Retinal pigment epithelial cell (primary cell): ENCODE measurements at regions not wholly inside any gene's neighbourhood (a gene's known extent, or its start where the extent isn't known, plus 50 kb on each side); places are given as distances from the start of the nearest gene placed in this dataset.

Source experiments
- DNase-seq: peaks from one replicate; pipeline ENCODE4 v3.0.0-alpha.2; 2010; ENCODE audit warnings: low read depth
- H3K4me3 ChIP-seq: 2 replicates; pipeline ENCODE4 v1.5.1; 2011; ENCODE audit warnings: mild to moderate bottlenecking, low read length, control low read depth, moderate library complexity
- TF ChIP-seq, protein P1 (sequence below): conservative IDR thresholded peaks from 2 replicates; pipeline ENCODE4 v1.5.1; 2011; ENCODE audit warnings: low read depth, low read length, control low read depth, inconsistent platforms

DNA sequence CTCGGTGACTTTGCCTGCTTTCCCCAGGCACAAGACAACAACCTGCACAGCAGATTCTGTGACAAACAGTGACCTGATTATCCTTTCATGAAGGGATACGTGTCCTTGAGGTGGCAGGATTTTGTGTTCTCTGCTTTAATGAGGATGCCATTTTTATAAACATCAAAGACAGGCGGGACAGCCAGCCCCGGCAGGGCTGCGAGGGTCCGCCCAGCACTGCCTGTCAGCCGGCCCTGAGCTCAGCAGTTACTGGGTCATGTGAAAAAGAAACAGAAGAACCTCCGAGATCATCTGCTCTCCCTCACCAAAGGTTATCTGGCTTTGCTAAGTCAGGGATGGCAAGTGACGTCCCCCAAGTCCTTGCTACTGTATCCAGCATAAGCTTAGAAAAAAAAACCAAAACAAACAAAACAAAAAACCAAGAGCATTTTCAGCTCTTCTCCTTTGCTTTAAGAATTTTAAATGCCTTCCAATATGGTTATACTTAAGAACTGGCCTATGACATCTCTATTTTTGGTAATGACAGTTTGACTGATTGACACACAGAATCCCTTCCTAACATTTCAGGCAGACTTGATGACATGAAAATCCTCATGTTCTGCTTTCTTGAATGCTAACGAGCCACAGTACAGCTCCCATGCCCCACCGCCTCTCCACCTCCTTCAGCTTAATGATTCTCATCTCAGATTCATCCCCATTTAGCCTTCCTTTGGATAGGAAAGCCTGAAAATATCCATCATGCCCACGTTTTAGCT lies 666.6 kb upstream of the ARGLU1 start:
- TF ChIP-seq, protein P1, sequence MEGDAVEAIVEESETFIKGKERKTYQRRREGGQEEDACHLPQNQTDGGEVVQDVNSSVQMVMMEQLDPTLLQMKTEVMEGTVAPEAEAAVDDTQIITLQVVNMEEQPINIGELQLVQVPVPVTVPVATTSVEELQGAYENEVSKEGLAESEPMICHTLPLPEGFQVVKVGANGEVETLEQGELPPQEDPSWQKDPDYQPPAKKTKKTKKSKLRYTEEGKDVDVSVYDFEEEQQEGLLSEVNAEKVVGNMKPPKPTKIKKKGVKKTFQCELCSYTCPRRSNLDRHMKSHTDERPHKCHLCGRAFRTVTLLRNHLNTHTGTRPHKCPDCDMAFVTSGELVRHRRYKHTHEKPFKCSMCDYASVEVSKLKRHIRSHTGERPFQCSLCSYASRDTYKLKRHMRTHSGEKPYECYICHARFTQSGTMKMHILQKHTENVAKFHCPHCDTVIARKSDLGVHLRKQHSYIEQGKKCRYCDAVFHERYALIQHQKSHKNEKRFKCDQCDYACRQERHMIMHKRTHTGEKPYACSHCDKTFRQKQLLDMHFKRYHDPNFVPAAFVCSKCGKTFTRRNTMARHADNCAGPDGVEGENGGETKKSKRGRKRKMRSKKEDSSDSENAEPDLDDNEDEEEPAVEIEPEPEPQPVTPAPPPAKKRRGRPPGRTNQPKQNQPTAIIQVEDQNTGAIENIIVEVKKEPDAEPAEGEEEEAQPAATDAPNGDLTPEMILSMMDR: no peak
- no peak overlapping the region for H3K4me3 ChIP-seq
- no peak for DNase-seq

DNA sequence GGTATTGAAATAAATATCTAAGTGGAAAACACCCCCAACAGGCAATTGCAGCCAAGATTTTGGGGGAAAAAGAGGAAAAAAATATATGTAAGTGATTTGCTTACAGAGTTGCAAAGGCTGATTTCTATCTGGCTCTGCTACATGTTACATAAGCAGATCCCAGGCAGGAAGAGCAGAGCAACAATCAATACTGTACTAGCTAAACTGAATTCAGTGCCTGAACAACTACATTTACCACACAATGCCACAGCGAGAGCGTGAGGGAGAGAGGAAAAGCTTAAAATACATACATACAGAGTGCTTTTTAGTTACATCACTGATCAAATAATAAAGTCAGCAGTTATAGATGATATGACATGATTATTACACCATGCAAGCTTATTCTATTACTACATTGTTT lies 665.6 kb upstream of the ARGLU1 start:
- no peak overlapping the region for H3K4me3 ChIP-seq
- TF ChIP-seq, protein P1: no peak
- no peak for DNase-seq

DNA sequence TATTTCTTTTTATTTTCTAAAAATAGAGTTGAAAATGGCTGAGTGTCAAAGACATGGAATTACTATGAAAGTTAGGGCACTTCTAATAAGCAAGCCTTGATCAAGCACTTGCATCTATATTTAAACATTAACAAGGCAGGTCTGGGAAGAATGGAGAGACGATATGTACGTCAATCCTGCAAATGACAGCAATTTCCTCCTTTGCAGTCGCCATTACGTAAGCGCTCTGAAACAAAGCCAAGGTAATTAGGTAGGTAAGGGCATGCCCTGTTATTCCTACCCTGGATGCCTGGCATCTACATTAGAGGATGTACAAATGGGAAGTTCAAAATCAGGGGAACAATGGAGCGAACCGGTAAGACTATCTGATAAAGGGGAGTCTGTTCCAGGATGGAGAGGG lies 664.0 kb upstream of the ARGLU1 start:
- no peak overlapping the region for H3K4me3 ChIP-seq
- no peak for DNase-seq
- TF ChIP-seq, protein P1: no peak

DNA sequence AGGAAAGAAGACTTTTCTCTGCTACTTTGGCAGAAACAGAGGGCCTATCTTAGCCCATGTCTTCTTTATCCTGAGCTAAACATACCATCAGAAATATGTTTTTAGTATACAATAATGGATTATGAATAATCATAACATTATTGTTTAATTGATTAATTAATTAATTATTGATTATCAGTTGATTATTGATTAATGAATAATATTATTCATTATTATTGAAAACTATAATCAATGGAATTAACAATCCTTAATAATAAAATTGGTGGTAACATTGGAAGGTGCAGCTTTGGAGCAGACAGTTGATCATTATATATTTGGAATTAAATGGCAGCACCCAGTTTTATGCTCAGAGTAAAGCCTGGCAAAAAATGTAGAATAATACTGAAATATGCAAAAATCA lies 655.9 kb upstream of the ARGLU1 start:
- H3K4me3 ChIP-seq: no peak overlapping the region
- DNase-seq: no peak
- TF ChIP-seq, protein P1: no peak

DNA sequence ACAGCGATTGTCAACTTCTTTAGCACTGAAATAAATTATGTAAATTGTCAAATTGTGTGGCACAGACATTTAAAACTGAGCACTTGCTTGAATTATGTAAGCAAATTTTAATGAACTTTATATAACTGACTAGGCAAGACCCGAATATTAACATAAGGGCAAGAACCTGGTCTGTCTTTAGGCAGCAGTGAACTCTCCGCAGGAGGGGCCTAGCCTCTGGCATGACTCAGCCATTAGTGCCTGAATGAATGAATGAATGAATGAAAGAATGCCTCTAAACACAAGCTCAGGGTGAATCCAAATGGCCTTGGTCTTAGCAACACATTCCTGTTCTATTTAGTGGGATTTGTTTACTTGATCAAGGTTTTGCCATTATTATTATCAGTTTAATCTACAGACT lies 654.7 kb upstream of the ARGLU1 start:
- H3K4me3 ChIP-seq: no peak overlapping the region
- no peak for DNase-seq
- TF ChIP-seq, protein P1: no peak

DNA sequence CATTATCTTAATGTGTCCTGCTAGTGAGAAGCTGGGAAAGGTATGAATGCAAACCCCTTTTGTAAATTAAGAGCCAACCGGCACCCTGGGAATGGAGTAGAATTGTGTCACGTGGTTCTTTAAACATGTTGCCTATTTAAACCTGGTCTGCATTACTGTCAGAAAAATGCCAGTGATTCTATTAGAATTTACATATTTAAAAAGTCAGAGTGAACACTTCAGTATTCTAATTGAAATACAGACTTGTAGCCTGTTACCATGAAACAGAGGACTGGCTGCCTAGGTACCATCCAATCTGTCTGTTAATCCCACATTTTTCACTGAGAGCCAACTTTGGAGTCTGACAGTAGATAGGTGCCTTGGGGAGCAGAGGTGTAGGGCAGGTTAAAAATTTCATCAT lies 652.3 kb upstream of the ARGLU1 start:
- H3K4me3 ChIP-seq: no peak overlapping the region
- DNase-seq: no peak
- TF ChIP-seq, protein P1: no peak

DNA sequence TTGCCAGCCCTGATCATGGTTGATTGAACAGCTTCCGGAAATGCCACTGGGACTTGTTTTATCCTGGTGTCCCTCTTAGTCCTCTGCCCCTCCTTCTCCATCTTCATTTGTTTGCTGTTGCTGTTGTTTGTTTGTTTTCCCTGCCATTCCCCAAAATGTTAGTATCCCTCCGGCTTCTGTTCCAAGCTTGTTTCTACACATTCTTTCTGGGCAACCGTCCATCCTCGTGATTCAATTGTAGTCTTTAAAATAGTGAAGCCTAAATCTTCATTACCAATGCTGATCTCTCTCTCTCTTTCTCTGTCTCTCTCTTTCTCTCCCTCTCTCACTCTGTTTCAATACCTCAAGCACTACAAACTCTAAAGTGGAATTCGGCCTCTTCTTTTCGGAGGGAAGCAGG lies 649.3 kb upstream of the ARGLU1 start:
- H3K4me3 ChIP-seq: no peak overlapping the region
- TF ChIP-seq, protein P1: no peak
- DNase-seq: no peak
